A549 (cell line): ENCODE measurements at regions not wholly inside any gene's neighbourhood (a gene's known extent, or its start where the extent isn't known, plus 50 kb on each side); places are given as distances from the start of the nearest gene placed in this dataset.

Source experiments
- ATAC-seq, 2 experiments: fragments of 200-7000 bp in 1 of 2; fragments of >200 bp in 1 of 2; cut with Nextera tagmentation in 1 of 2; cut with Tn5 transposase in 1 of 2; 3 replicates each; pipeline versions ENCODE4 v1.8.0 to v1.9.1; 2018 to 2020; ENCODE audit warnings: mild to moderate bottlenecking in 1 of 2, moderate library complexity in 1 of 2
- CTCF ChIA-PET: fragments of 300-600 bp; sonication (Branson Sonifier 250); formaldehyde crosslinking; extraction: SDS; loops from one replicate; lab custom pipeline; 2021; ENCODE audit warnings: antibody characterized with exemption, inconsistent platforms; lab: Yijun Ruan, JAX
- POLR2A ChIA-PET: fragments of 350-600 bp; formaldehyde crosslinking; extraction: SDS; loops from one replicate; lab custom pipeline; 2021; ENCODE audit warnings: antibody characterized with exemption, inconsistent platforms; lab: Yijun Ruan, JAX
- DNase-seq, 2 experiments: peaks; one replicate each; pipeline versions ENCODE4 v3.0.0 to v3.0.0-alpha.2; 2011 to 2016; ENCODE audit warnings: low read depth in 1 of 2, low spot score in 1 of 2
- FAIRE-seq: peaks from 2 replicates; lab custom pipeline; 2011; peaks lifted over from hg19 to GRCh38; lab: Jason Lieb, UNC
- H3K27ac ChIP-seq, 2 experiments: fragments of >200 bp; sonication (Bioruptor Twin); formaldehyde crosslinking; 3 replicates each; pipeline ENCODE4 v1.5.1; 2016 to 2017
- H3K4me1 ChIP-seq: fragments of >200 bp; sonication (Bioruptor Twin); formaldehyde crosslinking; 3 replicates; pipeline ENCODE4 v1.6.1; 2016
- H3K4me2 ChIP-seq: fragments of >200 bp; sonication (Bioruptor Twin); formaldehyde crosslinking; 3 replicates; pipeline ENCODE4 v1.6.1; 2016
- H3K4me3 ChIP-seq: fragments of >200 bp; sonication (Bioruptor Twin); formaldehyde crosslinking; 3 replicates; pipeline ENCODE4 v1.5.1; 2016
- H3K9me3 ChIP-seq: fragments of >200 bp; sonication (Bioruptor Twin); formaldehyde crosslinking; 3 replicates; pipeline ENCODE4 v1.6.1; 2016
- BHLHE40 ChIP-seq: IDR thresholded peaks from 2 replicates; pipeline ENCODE4 v1.6.1; 2012; ENCODE audit warnings: low read depth, low read length, inconsistent platforms
- CBX8 ChIP-seq: fragments of 200-600 bp; sonication (generic); IDR thresholded peaks from 2 replicates; pipeline ENCODE4 v1.6.1; 2016
- CEBPB ChIP-seq, 2 experiments: fragments of >200 bp in 1 of 2; sonication (Bioruptor Twin) in 1 of 2; formaldehyde crosslinking in 1 of 2; IDR thresholded peaks; 2 replicates each; pipeline ENCODE4 v1.6.1; 2012 to 2016
- EP300 ChIP-seq, 2 experiments: fragments of >200 bp; sonication (Bioruptor Twin); formaldehyde crosslinking; IDR thresholded peaks; 2 replicates in 1 of 2; 3 replicates in 1 of 2; pipeline ENCODE4 v1.6.1; 2016 to 2017
- FOSB ChIP-seq: fragments of 250-450 bp; sonication (Bioruptor Pico); IDR thresholded peaks from 2 replicates; pipeline ENCODE4 v1.5.0; 2020; ENCODE audit warnings: mild to moderate bottlenecking, moderate library complexity
- GATA3 ChIP-seq: IDR thresholded peaks from 2 replicates; pipeline ENCODE4 v1.6.1; 2012; ENCODE audit warnings: borderline replicate concordance
- HDAC2 ChIP-seq: fragments of 200-600 bp; sonication (generic); IDR thresholded peaks from 2 replicates; pipeline ENCODE4 v1.6.1; 2016
- HEYL ChIP-seq: fragments of 250-450 bp; sonication (Bioruptor Pico); IDR thresholded peaks from 2 replicates; pipeline ENCODE4 v1.8.0; 2021; ENCODE audit warnings: mild to moderate bottlenecking, moderate library complexity
- HOXB13 ChIP-seq: fragments of 250-450 bp; sonication (Bioruptor Pico); IDR thresholded peaks from 2 replicates; pipeline ENCODE4 v1.5.0; 2020; ENCODE audit warnings: low read depth, mild to moderate bottlenecking, moderate library complexity
- HOXB5 ChIP-seq: fragments of 250-450 bp; sonication (Bioruptor Pico); IDR thresholded peaks from 2 replicates; pipeline ENCODE4 v1.5.0; 2020; ENCODE audit warnings: mild to moderate bottlenecking, moderate library complexity
- JUNB ChIP-seq: fragments of >200 bp; sonication (Bioruptor Twin); formaldehyde crosslinking; IDR thresholded peaks from 2 replicates; pipeline ENCODE4 v1.6.1; 2016
- PHF8 ChIP-seq: fragments of 200-600 bp; sonication (generic); IDR thresholded peaks from 2 replicates; pipeline ENCODE4 v1.6.1; 2016; ENCODE audit warnings: low read depth, mild to moderate bottlenecking, antibody characterized with exemption, moderate library complexity, borderline replicate concordance
- POLR2AphosphoS2 ChIP-seq: conservative IDR thresholded peaks from 2 replicates; pipeline ENCODE4 v1.6.1; 2012; ENCODE audit warnings: low read length, improper control_type of control experiment, inconsistent platforms
- RCOR1 ChIP-seq: fragments of 150-350 bp; IDR thresholded peaks from 2 replicates; pipeline ENCODE4 v1.6.1; 2014; ENCODE audit warnings: antibody characterized with exemption, low read length, low read depth
- RNF2 ChIP-seq: fragments of 200-600 bp; sonication (generic); IDR thresholded peaks from 2 replicates; pipeline ENCODE4 v1.6.1; 2016; ENCODE audit warnings: low read depth, mild to moderate bottlenecking, antibody characterized with exemption, moderate library complexity, borderline replicate concordance
- SMC3 ChIP-seq: fragments of >200 bp; sonication (Bioruptor Twin); formaldehyde crosslinking; IDR thresholded peaks from 3 replicates; pipeline ENCODE4 v1.6.1; 2018; ENCODE audit warnings: inconsistent platforms
- SREBF2 ChIP-seq: fragments of 450-650 bp; IDR thresholded peaks from 2 replicates; pipeline ENCODE4 v1.6.1; 2014; ENCODE audit warnings: mild to moderate bottlenecking, moderate library complexity
- TP53 ChIP-seq: fragments of 250-450 bp; sonication (Bioruptor Pico); IDR thresholded peaks from 2 replicates; pipeline ENCODE4 v1.5.0; 2021; ENCODE audit warnings: mild to moderate bottlenecking, moderate library complexity
- ZSCAN20 ChIP-seq: fragments of 250-450 bp; sonication (Bioruptor Pico); IDR thresholded peaks from 2 replicates; pipeline ENCODE4 v1.8.0; 2022; ENCODE audit warnings: mild to moderate bottlenecking, moderate library complexity
- WGBS: methylation state at CpG from one replicate; pipeline ENCODE4 v1.1.6; 2017; ENCODE audit errors: missing lambda C conversion rate; 5-methylcytosine and 5-hydroxymethylcytosine counted together
- TF ChIP-seq, protein P1 (sequence below): fragments of 250-450 bp; sonication (Bioruptor Pico); IDR thresholded peaks from 2 replicates; pipeline ENCODE4 v1.5.0; 2021; ENCODE audit warnings: mild to moderate bottlenecking, moderate library complexity, borderline replicate concordance
- TF ChIP-seq, protein P2 (sequence below): fragments of >200 bp; sonication (Bioruptor Twin); formaldehyde crosslinking; IDR thresholded peaks from 2 replicates; pipeline ENCODE4 v1.6.1; 2016
- TF ChIP-seq, protein P3 (sequence below): fragments of 200-600 bp; sonication (generic); IDR thresholded peaks from 2 replicates; pipeline ENCODE4 v1.6.1; 2016; ENCODE audit warnings: antibody characterized with exemption, mild to moderate bottlenecking, moderate library complexity

DNA sequence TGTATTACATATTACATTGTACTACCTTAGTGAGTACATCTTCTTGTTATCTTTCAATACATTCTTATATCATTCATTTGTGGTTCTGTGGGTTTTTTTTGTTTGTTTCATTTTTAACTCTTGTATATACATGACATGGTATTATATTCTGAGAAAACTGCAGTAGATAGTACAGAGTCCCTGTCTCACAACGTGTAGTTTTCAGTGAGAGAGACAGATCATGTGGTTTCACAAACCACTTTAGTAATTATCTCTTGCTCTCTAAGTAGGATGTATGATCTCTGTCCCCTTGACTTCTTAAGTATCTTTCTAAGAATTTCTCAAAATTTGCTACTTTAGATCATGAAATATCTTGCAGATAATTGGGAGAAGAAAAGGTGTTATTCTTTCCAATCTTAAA lies 745.9 kb upstream of the CDH9 start:
- TF ChIP-seq, protein P1, sequence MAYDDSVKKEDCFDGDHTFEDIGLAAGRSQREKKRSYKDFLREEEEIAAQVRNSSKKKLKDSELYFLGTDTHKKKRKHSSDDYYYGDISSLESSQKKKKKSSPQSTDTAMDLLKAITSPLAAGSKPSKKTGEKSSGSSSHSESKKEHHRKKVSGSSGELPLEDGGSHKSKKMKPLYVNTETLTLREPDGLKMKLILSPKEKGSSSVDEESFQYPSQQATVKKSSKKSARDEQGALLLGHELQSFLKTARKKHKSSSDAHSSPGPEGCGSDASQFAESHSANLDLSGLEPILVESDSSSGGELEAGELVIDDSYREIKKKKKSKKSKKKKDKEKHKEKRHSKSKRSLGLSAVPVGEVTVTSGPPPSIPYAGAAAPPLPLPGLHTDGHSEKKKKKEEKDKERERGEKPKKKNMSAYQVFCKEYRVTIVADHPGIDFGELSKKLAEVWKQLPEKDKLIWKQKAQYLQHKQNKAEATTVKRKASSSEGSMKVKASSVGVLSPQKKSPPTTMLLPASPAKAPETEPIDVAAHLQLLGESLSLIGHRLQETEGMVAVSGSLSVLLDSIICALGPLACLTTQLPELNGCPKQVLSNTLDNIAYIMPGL (CRISPR knock-in tag): no peak
- TF ChIP-seq POLR2AphosphoS2: no peak
- no peak for TF ChIP-seq TP53 (CRISPR knock-in tag)
- no peak for TF ChIP-seq EP300 (IDR thresholded peaks at IDR 0.05)
- TF ChIP-seq RCOR1: no peak
- TF ChIP-seq HOXB13 (CRISPR knock-in tag): no peak
- no peak for TF ChIP-seq CBX8
- TF ChIP-seq, protein P2, sequence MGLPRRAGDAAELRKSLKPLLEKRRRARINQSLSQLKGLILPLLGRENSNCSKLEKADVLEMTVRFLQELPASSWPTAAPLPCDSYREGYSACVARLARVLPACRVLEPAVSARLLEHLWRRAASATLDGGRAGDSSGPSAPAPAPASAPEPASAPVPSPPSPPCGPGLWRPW: no peak
- TF ChIP-seq HDAC2: no peak
- TF ChIP-seq FOSB (CRISPR knock-in tag): no peak
- TF ChIP-seq CEBPB (IDR thresholded peaks at IDR 0.05): no peak
- no peak for TF ChIP-seq GATA3
- TF ChIP-seq HEYL: no peak
- TF ChIP-seq RNF2: no peak
- TF ChIP-seq ZSCAN20 (CRISPR knock-in tag): no peak
- TF ChIP-seq, all 56 proteins: peak for 0
- Histone ChIP-seq H3K27ac (no peak overlapping the region), H3K4me1 (no peaks in the 10 kb centered on the region), H3K4me2 (no peak overlapping the region), H3K9me3 (no peaks in the 10 kb centered on the region), H3K4me3 (no peak overlapping the region)
- ChIA-PET CTCF (no interaction called here), POLR2A (no interaction called here)
- WGBS: 24% methylated on average over 1 of the region's 1 CpG
- ATAC-seq (no peak), DNase-seq (no peak), FAIRE-seq (no peak)

DNA sequence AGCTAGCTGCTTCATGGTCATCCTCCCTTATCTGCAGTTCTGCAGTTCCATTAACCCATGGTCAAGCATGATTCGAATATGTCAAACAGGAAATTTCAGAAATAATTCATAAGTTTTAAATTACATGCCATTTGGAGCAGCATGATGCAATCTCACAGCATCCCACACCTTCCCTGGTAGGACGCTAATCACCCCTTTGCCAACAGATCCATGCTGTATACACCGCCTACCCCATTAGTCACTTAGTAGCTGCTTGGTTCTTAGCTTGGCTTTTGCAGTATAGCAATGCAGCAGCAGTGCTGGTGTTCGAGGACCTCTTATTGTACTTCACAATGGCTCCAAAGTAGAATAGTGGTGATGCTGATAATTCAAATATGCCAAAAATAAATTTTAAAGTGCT lies 739.7 kb upstream of the CDH9 start:
- no peak for TF ChIP-seq ZSCAN20 (CRISPR knock-in tag)
- TF ChIP-seq HOXB5 (CRISPR knock-in tag): no peak
- TF ChIP-seq, protein P3, sequence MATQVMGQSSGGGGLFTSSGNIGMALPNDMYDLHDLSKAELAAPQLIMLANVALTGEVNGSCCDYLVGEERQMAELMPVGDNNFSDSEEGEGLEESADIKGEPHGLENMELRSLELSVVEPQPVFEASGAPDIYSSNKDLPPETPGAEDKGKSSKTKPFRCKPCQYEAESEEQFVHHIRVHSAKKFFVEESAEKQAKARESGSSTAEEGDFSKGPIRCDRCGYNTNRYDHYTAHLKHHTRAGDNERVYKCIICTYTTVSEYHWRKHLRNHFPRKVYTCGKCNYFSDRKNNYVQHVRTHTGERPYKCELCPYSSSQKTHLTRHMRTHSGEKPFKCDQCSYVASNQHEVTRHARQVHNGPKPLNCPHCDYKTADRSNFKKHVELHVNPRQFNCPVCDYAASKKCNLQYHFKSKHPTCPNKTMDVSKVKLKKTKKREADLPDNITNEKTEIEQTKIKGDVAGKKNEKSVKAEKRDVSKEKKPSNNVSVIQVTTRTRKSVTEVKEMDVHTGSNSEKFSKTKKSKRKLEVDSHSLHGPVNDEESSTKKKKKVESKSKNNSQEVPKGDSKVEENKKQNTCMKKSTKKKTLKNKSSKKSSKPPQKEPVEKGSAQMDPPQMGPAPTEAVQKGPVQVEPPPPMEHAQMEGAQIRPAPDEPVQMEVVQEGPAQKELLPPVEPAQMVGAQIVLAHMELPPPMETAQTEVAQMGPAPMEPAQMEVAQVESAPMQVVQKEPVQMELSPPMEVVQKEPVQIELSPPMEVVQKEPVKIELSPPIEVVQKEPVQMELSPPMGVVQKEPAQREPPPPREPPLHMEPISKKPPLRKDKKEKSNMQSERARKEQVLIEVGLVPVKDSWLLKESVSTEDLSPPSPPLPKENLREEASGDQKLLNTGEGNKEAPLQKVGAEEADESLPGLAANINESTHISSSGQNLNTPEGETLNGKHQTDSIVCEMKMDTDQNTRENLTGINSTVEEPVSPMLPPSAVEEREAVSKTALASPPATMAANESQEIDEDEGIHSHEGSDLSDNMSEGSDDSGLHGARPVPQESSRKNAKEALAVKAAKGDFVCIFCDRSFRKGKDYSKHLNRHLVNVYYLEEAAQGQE: no peak
- no peak for TF ChIP-seq SREBF2
- no peak for TF ChIP-seq JUNB
- no peak for TF ChIP-seq CBX8
- no peak for TF ChIP-seq PHF8
- no peak for TF ChIP-seq SMC3
- no peak for TF ChIP-seq BHLHE40
- CTCF ChIA-PET: no interaction called here
- Histone ChIP-seq H3K4me2 (no peak overlapping the region), H3K4me3 (no peak overlapping the region), H3K27ac (no peak overlapping the region), H3K9me3 (no peaks in the 10 kb centered on the region), H3K4me1 (no peaks in the 10 kb centered on the region)
- 47% methylated on average over 4 of the region's 4 CpGs for WGBS
- POLR2A ChIA-PET: no interaction called here
- DNase-seq (no peak), FAIRE-seq (no peak), ATAC-seq (no peak)
